Heart right ventricle (tissue), 16 donors: ENCODE measurements at regions not wholly inside any gene's neighbourhood (a gene's known extent, or its start where the extent isn't known, plus 50 kb on each side); places are given as distances from the start of the nearest gene placed in this dataset.
A peak's percentile ranks its signal among the peaks of the same experiment; 100 is the strongest.
"Not testable (repeated sequence)": the region's sequence is repeated elsewhere in the genome, so short reads cannot be mapped to it uniquely, and the experiment has no call there.

Source experiments
- ATAC-seq, 8 donors: fragments of 200-7000 bp; cut with Tn5 transposase; one replicate each; pipeline ENCODE4 v1.9.1; 2020; ENCODE audit warnings: mild to moderate bottlenecking in 8 of 8, moderate library complexity in 8 of 8, moderate number of reproducible peaks in 1 of 8
- DNase-seq, 2 donors: peaks; one replicate each; pipeline ENCODE4 v3.0.0-alpha.2; 2020
- H3K27ac ChIP-seq, 10 donors: fragments of 200-600 bp; sonication (generic) in 2 of 10; one replicate each; pipeline versions ENCODE4 v1.5.0 to v1.8.0; 2020 to 2022; ENCODE audit warnings: mild to moderate bottlenecking in 3 of 10
- H3K27me3 ChIP-seq, 7 donors: fragments of 200-600 bp; one replicate each; pipeline ENCODE4 v1.8.0; 2021 to 2022; ENCODE audit warnings: mild to moderate bottlenecking in 2 of 7
- H3K36me3 ChIP-seq, 9 donors: fragments of 200-600 bp; sonication (generic) in 1 of 9; one replicate each; pipeline versions ENCODE4 v1.5.0 to v1.8.0; 2020 to 2022; ENCODE audit warnings: mild to moderate bottlenecking in 2 of 9
- H3K4me1 ChIP-seq, 9 donors: fragments of 200-600 bp; sonication (generic) in 1 of 9; one replicate each; pipeline versions ENCODE4 v1.5.0 to v1.8.0; 2020 to 2022; ENCODE audit warnings: mild to moderate bottlenecking in 4 of 9
- H3K4me3 ChIP-seq, 10 donors: fragments of 200-600 bp; sonication (generic) in 2 of 10; one replicate each; pipeline versions ENCODE4 v1.5.0 to v1.8.0; 2020 to 2022; ENCODE audit warnings: mild to moderate bottlenecking in 7 of 10, moderate library complexity in 2 of 10
- H3K9me3 ChIP-seq, 11 donors: fragments of 200-600 bp in 10 of 11; sonication (generic) in 2 of 11; one replicate each; pipeline versions ENCODE4 v1.5.0 to v1.8.0; 2013 to 2022; ENCODE audit warnings: mild to moderate bottlenecking in 2 of 11, control low read depth in 1 of 11, moderate library complexity in 1 of 11
- CTCF ChIP-seq, 9 donors: fragments of 200-600 bp; sonication (generic) in 2 of 9; IDR thresholded peaks; one replicate each; pipeline versions ENCODE4 v1.5.0 to v1.8.0; 2021 to 2022; ENCODE audit warnings: antibody characterized with exemption in 9 of 9, mild to moderate bottlenecking in 5 of 9, moderate library complexity in 1 of 9
- WGBS, 2 donors: extraction: QIAGEN DNeasy Blood & Tissue Kit; methylation state at CpG; one replicate each; pipeline ENCODE4 v1.1.7; 2013; ENCODE audit warnings: inconsistent platforms in 1 of 2; 5-methylcytosine and 5-hydroxymethylcytosine counted together
- intact Hi-C, 10 donors: fragments of 100-400 bp; cut with DNase I; formaldehyde crosslinking; loops; one replicate each; pipeline versions ENCODE4 v1.11.1 to v1.14.2; 2022
- donor health status: Arrhythmogenic right ventricular cardiomyopathy.
- donor health status: ischemic (EF 13 %, LVEDD 7.1; RV severe dilation, severe dysfunction).
- donor health status: healthy with polysubstance abuse.
- donor health status: DM: no; HTN: yes; CAD: no.
- donor health status: DM: no; HTN: no; CAD: no.
- donor health status: ischemic (EF 25% LVEDD 6.9; RV normal size, moderate dysfunction).
- donor health status: ischemic (EF 25% LVEDD 5.7; RV mildly dilated, moderate dysfunction).
- donor health status: healthy.
- donor health status: DM: yes; HTN: yes; CAD: no.
- donor health status: Ischemic cardiomyopathy.
- donor health status: ischemic (EF 35%, LVEDD 5.7; RV mildly dilated, moderate dysfunction).
- donor health status: nonischemic (EF 11% LVEDD 7.7; RV severe dilation, severe dysfunction).
- donor health status: DM: yes; HTN: yes; CAD: no.
- donor health status: PGD.
- donor health status: ischemic (EF 29% LVEDD 5.4; RV normal size, mild dysfunction).
- donor health status: nonischemic (EF 23%, LVEDD 6.1; RV moderate dilation, normal function).

- not testable (repeated sequence) for H3K4me1 ChIP-seq, H3K36me3 ChIP-seq, H3K27ac ChIP-seq, ATAC-seq, DNase-seq, H3K27me3 ChIP-seq
- intact Hi-C loops: loop anchor here in 2 of 10 donors (5.0 kb wide), 1 partner anchor 147 kb away; no protein-coding TSS in a partner anchor
- 0% methylated on average over 1 of the region's 1 CpG for WGBS, 2 donors
- TF ChIP-seq CTCF (IDR thresholded peaks at IDR 0.05): peak; percentile 35 to 63 (median 55)
- H3K9me3 ChIP-seq: peaks cover 0 to 14% (median 0%) of the 10 kb centered on the region in 11 donors
- peak overlapping the region in 6 of 10 donors; percentile 15 to 41 (median 28) for H3K4me3 ChIP-seq
Measured at GRCh38 chr13:24580315-24580714, 67.7 kb upstream of the PARP4 start.

- H3K9me3 ChIP-seq, DNase-seq, H3K27ac ChIP-seq, H3K27me3 ChIP-seq, ATAC-seq, H3K4me3 ChIP-seq, H3K36me3 ChIP-seq, H3K4me1 ChIP-seq: not testable (repeated sequence)
- intact Hi-C loops: loop anchor here in 2 of 10 donors (5.0 kb wide), 1 partner anchor 146 kb away; no protein-coding TSS in a partner anchor
- 84 to 86% methylated on average over 5 of the region's 5 CpGs for WGBS, 2 donors
Measured at GRCh38 chr13:24581578-24581977, 69.0 kb upstream of the PARP4 start.

- not testable (repeated sequence) for H3K27me3 ChIP-seq, H3K4me3 ChIP-seq, ATAC-seq, H3K9me3 ChIP-seq, H3K4me1 ChIP-seq, H3K36me3 ChIP-seq, DNase-seq, H3K27ac ChIP-seq
- WGBS, 2 donors: 60 to 63% methylated on average over 6 of the region's 6 CpGs
- intact Hi-C loops: loop anchor here in 2 of 10 donors (10.0 kb wide), 1 partner anchor 363 kb away; no protein-coding TSS in a partner anchor
Measured at GRCh38 chr13:24591697-24592096, 79.1 kb upstream of the PARP4 start.

- not testable (repeated sequence) for H3K36me3 ChIP-seq, ATAC-seq, H3K4me3 ChIP-seq, H3K4me1 ChIP-seq, H3K9me3 ChIP-seq, DNase-seq, H3K27me3 ChIP-seq
- intact Hi-C loops: loop anchor here in 2 of 10 donors (10.0 kb wide), 1 partner anchor 357 kb away; no protein-coding TSS in a partner anchor
- 89 to 96% methylated on average over 3 of the region's 3 CpGs for WGBS, 2 donors
- H3K27ac ChIP-seq: peak overlapping the region in 1 of 10 donors; percentile 55
Measured at GRCh38 chr13:24597906-24598670, 82.1 kb upstream of the ATP12A start.

- intact Hi-C loops: loop anchor here in 2 of 10 donors (10.0 kb wide), 1 partner anchor 356 kb away; no protein-coding TSS in a partner anchor
- peaks cover 0 to 16% (median 0%) of the 10 kb centered on the region in 11 donors for H3K9me3 ChIP-seq
- 81 to 85% methylated on average over 10 of the region's 10 CpGs for WGBS, 2 donors
- not testable (repeated sequence) for H3K36me3 ChIP-seq, H3K4me1 ChIP-seq, H3K4me3 ChIP-seq, H3K27me3 ChIP-seq, H3K27ac ChIP-seq, DNase-seq, ATAC-seq
Measured at GRCh38 chr13:24599019-24599791, 81.0 kb upstream of the ATP12A start.

- H3K4me3 ChIP-seq: no peak overlapping the region
- intact Hi-C loops: no loop called here
- H3K27me3 ChIP-seq: no peaks in the 10 kb centered on the region
- H3K4me1 ChIP-seq: no peaks in the 10 kb centered on the region
- H3K27ac ChIP-seq: no peak overlapping the region
- TF ChIP-seq CTCF (IDR thresholded peaks at IDR 0.05): no peak
- DNase-seq: no peak
- peak in 1 of 8 donors; percentile 27 for ATAC-seq
- H3K9me3 ChIP-seq: peaks cover 0 to 29% (median 0%) of the 10 kb centered on the region in 11 donors
- 96 to 97% methylated on average over 6 of the region's 6 CpGs for WGBS, 2 donors
- no peaks in the 10 kb centered on the region for H3K36me3 ChIP-seq
Measured at GRCh38 chr13:24605923-24606372, 74.3 kb upstream of the ATP12A start.
